ENCODE measurements at regions not wholly inside any gene's neighbourhood (a gene's known extent, or its start where the extent isn't known, plus 50 kb on each side); places are given as distances from the start of the nearest gene placed in this dataset.

DNA sequence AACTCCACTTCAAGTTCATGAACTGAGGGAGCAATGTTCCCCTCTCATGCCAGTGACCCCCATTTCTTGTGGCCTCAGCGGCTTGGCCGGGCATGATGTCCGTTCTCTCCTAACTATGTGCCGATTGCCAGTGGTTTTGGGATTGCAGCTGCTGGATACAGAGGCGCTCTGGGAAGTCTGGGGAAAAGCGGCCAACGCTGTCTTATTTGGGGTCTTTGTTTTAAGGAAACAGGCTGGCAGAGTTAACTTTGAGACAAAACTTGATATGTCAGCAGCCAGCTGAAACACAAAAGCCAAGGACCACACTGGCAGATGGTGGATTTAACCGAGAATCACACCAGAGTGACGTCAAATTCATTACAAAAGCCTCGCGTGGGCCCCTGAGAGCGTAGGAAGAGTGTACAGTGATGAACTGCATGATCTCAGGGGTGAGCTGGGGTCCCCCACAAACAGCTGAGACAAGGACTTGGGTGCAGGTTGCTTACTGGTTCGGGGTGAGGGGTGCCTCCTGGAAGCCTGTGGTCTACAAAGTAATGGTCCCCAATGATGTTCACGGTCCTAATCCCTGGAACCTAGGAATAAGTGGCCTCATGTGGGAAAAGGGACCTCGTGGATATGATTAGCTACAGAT, 180.4 kb downstream of the IRF8 start:
- no peak for TF ChIP-seq POLR2A (IDR thresholded peaks at IDR 0.05; ENCODE audit: extremely low read depth, insufficient read length)
- TF ChIP-seq, protein P1, sequence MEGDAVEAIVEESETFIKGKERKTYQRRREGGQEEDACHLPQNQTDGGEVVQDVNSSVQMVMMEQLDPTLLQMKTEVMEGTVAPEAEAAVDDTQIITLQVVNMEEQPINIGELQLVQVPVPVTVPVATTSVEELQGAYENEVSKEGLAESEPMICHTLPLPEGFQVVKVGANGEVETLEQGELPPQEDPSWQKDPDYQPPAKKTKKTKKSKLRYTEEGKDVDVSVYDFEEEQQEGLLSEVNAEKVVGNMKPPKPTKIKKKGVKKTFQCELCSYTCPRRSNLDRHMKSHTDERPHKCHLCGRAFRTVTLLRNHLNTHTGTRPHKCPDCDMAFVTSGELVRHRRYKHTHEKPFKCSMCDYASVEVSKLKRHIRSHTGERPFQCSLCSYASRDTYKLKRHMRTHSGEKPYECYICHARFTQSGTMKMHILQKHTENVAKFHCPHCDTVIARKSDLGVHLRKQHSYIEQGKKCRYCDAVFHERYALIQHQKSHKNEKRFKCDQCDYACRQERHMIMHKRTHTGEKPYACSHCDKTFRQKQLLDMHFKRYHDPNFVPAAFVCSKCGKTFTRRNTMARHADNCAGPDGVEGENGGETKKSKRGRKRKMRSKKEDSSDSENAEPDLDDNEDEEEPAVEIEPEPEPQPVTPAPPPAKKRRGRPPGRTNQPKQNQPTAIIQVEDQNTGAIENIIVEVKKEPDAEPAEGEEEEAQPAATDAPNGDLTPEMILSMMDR (IDR thresholded peaks at IDR 0.05; ENCODE audit: low read depth, low read length) = no peak
